MM.1S (cell line): ENCODE measurements at regions not wholly inside any gene's neighbourhood (a gene's known extent, or its start where the extent isn't known, plus 50 kb on each side); places are given as distances from the start of the nearest gene placed in this dataset.

Source experiments
- DNase-seq: peaks from one replicate; pipeline ENCODE4 v3.0.0-alpha.2; 2015
- H2AFZ ChIP-seq: fragments of 300-600 bp; sonication (generic); 2 replicates; pipeline ENCODE4 v1.6.0; 2016; ENCODE audit warnings: antibody characterized with exemption, low read length
- H3F3A ChIP-seq: fragments of 300-600 bp; sonication (generic); 2 replicates; pipeline ENCODE4 v1.6.1; 2016; ENCODE audit warnings: mild to moderate bottlenecking, antibody characterized with exemption, low read length, moderate library complexity, mixed read lengths; ENCODE audit not compliant: insufficient read depth
- H3K27ac ChIP-seq: fragments of 300-600 bp; sonication (generic); 2 replicates; pipeline ENCODE4 v1.5.1; 2016; ENCODE audit warnings: mild to moderate bottlenecking, low read length
- H3K27me3 ChIP-seq: fragments of 300-600 bp; sonication (generic); replicated peaks from 2 replicates; pipeline ENCODE4 v1.6.0; 2016; ENCODE audit warnings: low read length; ENCODE audit not compliant: insufficient read depth
- H3K36me3 ChIP-seq: fragments of 300-600 bp; sonication (generic); replicated peaks from 2 replicates; pipeline ENCODE4 v1.6.1; 2016; ENCODE audit warnings: mild to moderate bottlenecking, low read length, mixed read lengths; ENCODE audit not compliant: insufficient read depth
- H3K4me1 ChIP-seq: fragments of 300-600 bp; sonication (generic); 2 replicates; pipeline ENCODE4 v1.6.1; 2016; ENCODE audit warnings: low read length, mixed read lengths
- H3K4me2 ChIP-seq: fragments of 300-600 bp; sonication (generic); 2 replicates; pipeline ENCODE4 v1.6.0; 2016; ENCODE audit warnings: low read depth, low read length
- H3K4me3 ChIP-seq: fragments of 300-600 bp; sonication (generic); 2 replicates; pipeline ENCODE4 v1.5.1; 2016; ENCODE audit warnings: low read length, mixed read lengths
- H3K79me2 ChIP-seq: fragments of 300-600 bp; sonication (generic); 2 replicates; pipeline ENCODE4 v1.6.1; 2016; ENCODE audit warnings: mixed run types, low read length, mixed read lengths
- H3K9ac ChIP-seq: fragments of 300-600 bp; sonication (generic); 2 replicates; pipeline ENCODE4 v1.6.1; 2016; ENCODE audit warnings: low read length, mixed read lengths
- H3K9me2 ChIP-seq: fragments of 300-600 bp; sonication (generic); replicated peaks from 2 replicates; pipeline ENCODE4 v1.6.1; 2016; ENCODE audit warnings: mild to moderate bottlenecking, low read length, mixed read lengths; ENCODE audit not compliant: insufficient read depth
- H3K9me3 ChIP-seq: fragments of 300-600 bp; sonication (generic); replicated peaks from 2 replicates; pipeline ENCODE4 v1.6.1; 2016; ENCODE audit warnings: mild to moderate bottlenecking, low read length, mixed read lengths; ENCODE audit not compliant: insufficient read depth
- H4K20me1 ChIP-seq: fragments of 300-600 bp; sonication (generic); 2 replicates; pipeline ENCODE4 v1.6.1; 2016; ENCODE audit warnings: mild to moderate bottlenecking, low read length, moderate library complexity, mixed read lengths; ENCODE audit not compliant: insufficient read depth
- CTCF ChIP-seq: fragments of 300-600 bp; sonication (generic); IDR thresholded peaks from 2 replicates; pipeline ENCODE4 v1.5.1; 2016; ENCODE audit warnings: antibody characterized with exemption, low read length, mixed read lengths
- EZH2 ChIP-seq: fragments of 300-600 bp; sonication (generic); optimal IDR thresholded peaks from 2 replicates; pipeline ENCODE3; 2017; ENCODE audit warnings: low read depth, mild to moderate bottlenecking, antibody characterized with exemption, low read length, mixed read lengths
- EZH2phosphoT487 ChIP-seq: fragments of 300-600 bp; sonication (generic); IDR thresholded peaks from 2 replicates; pipeline ENCODE4 v1.6.1; 2018; ENCODE audit warnings: antibody characterized with exemption, low read length

- Histone ChIP-seq H3K9me2 (no peaks in the 10 kb centered on the region), H3K9ac (no peak overlapping the region), H3F3A (no peaks in the 10 kb centered on the region), H2AFZ (no peak overlapping the region), H3K36me3 (no peaks in the 10 kb centered on the region), H3K9me3 (no peaks in the 10 kb centered on the region), H3K27me3 (no peaks in the 10 kb centered on the region), H3K4me3 (no peak overlapping the region), H4K20me1 (no peaks in the 10 kb centered on the region), H3K27ac (no peak overlapping the region), H3K4me2 (no peak overlapping the region), H3K4me1 (no peaks in the 10 kb centered on the region), H3K79me2 (no peaks in the 10 kb centered on the region)
- no peak for TF ChIP-seq EZH2phosphoT487
- TF ChIP-seq EZH2: no peak
- no peak for TF ChIP-seq CTCF
- DNase-seq: no peak
These were observed 59.2 kb upstream of the OLFM4 start for GRCh38 chr13:52969373-52969772.

GRCh38 chr13:52968074-52968700 lies 60.4 kb upstream of the OLFM4 start:
- Histone ChIP-seq H3K4me1 (no peaks in the 10 kb centered on the region), H3K4me2 (no peak overlapping the region), H3K27ac (no peak overlapping the region), H3K9me2 (no peaks in the 10 kb centered on the region), H3K79me2 (no peaks in the 10 kb centered on the region), H2AFZ (no peak overlapping the region), H3F3A (no peaks in the 10 kb centered on the region), H3K27me3 (no peaks in the 10 kb centered on the region), H3K4me3 (no peak overlapping the region), H3K9me3 (no peaks in the 10 kb centered on the region), H4K20me1 (no peaks in the 10 kb centered on the region), H3K36me3 (no peaks in the 10 kb centered on the region), H3K9ac (no peak overlapping the region)
- peak; percentile 70 for DNase-seq
- TF ChIP-seq CTCF: peak; percentile 91
- no peak for TF ChIP-seq EZH2phosphoT487

- no peak overlapping the region for H3K9ac ChIP-seq
- H3K4me3 ChIP-seq: no peak overlapping the region
- no peak overlapping the region for H3K4me2 ChIP-seq
- no peaks in the 10 kb centered on the region for H3K9me3 ChIP-seq
- no peaks in the 10 kb centered on the region for H4K20me1 ChIP-seq
- TF ChIP-seq EZH2phosphoT487 (no peak), EZH2 (no peak)
- no peaks in the 10 kb centered on the region for H3K79me2 ChIP-seq
- no peak overlapping the region for H2AFZ ChIP-seq
- H3K27ac ChIP-seq: no peak overlapping the region
- DNase-seq: no peak
- H3F3A ChIP-seq: no peaks in the 10 kb centered on the region
- no peaks in the 10 kb centered on the region for H3K27me3 ChIP-seq
- no peaks in the 10 kb centered on the region for H3K9me2 ChIP-seq
- no peaks in the 10 kb centered on the region for H3K4me1 ChIP-seq
- H3K36me3 ChIP-seq: no peaks in the 10 kb centered on the region
These were observed 66.6 kb upstream of the OLFM4 start for GRCh38 chr13:52961987-52962386.

- no peaks in the 10 kb centered on the region for H3K4me1 ChIP-seq
- H3K4me3 ChIP-seq: no peak overlapping the region
- TF ChIP-seq EZH2phosphoT487 (no peak), EZH2 (no peak), CTCF (no peak)
- no peaks in the 10 kb centered on the region for H3K9me3 ChIP-seq
- H3F3A ChIP-seq: no peaks in the 10 kb centered on the region
- no peak overlapping the region for H2AFZ ChIP-seq
- H3K4me2 ChIP-seq: no peak overlapping the region
- H4K20me1 ChIP-seq: no peaks in the 10 kb centered on the region
- no peak overlapping the region for H3K27ac ChIP-seq
- DNase-seq: no peak
- no peak overlapping the region for H3K9ac ChIP-seq
- no peaks in the 10 kb centered on the region for H3K36me3 ChIP-seq
- H3K79me2 ChIP-seq: no peaks in the 10 kb centered on the region
- H3K27me3 ChIP-seq: no peaks in the 10 kb centered on the region
- no peaks in the 10 kb centered on the region for H3K9me2 ChIP-seq
These were observed 67.2 kb upstream of the OLFM4 start for GRCh38 chr13:52961256-52961910.
